Fibroblast of villous mesenchyme (primary cell): ENCODE measurements at regions not wholly inside any gene's neighbourhood (a gene's known extent, or its start where the extent isn't known, plus 50 kb on each side); places are given as distances from the start of the nearest gene placed in this dataset.
A peak's percentile ranks its signal among the peaks of the same experiment; 100 is the strongest.

Experiments used
- DNase-seq: peaks from one replicate; pipeline ENCODE4 v3.0.0-alpha.2; 2010; ENCODE audit warnings: low read depth
- H3K4me3 ChIP-seq: 2 replicates; pipeline ENCODE4 v1.5.1; 2011; ENCODE audit warnings: low read depth, mild to moderate bottlenecking, low read length
- TF ChIP-seq, protein P1 (sequence below): IDR thresholded peaks from 2 replicates; pipeline ENCODE4 v1.5.1; 2012; ENCODE audit warnings: low read depth, mild to moderate bottlenecking, low read length; ENCODE audit not compliant: insufficient read depth

DNA sequence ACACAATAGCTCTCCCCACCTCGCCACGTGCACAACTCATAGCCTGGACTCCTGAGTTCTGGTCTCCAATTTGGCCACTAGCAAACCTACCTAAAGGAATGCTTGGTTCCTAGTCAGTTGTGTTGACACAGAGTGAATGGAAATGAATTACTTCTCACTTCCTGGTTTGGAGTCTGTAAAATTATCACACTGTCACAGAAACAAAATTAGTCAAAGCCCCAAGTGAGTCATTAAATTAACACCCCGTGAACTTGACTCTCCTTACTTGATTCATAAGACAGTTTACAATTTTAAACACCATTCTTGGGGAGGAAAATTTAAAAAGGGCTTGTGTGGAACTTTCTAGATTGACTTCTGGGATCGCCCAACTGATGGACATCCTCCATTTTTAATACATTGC is 276.2 kb upstream of the CTNNB1 start:
- no peak overlapping the region for H3K4me3 ChIP-seq
- no peak for DNase-seq
- TF ChIP-seq, protein P1, sequence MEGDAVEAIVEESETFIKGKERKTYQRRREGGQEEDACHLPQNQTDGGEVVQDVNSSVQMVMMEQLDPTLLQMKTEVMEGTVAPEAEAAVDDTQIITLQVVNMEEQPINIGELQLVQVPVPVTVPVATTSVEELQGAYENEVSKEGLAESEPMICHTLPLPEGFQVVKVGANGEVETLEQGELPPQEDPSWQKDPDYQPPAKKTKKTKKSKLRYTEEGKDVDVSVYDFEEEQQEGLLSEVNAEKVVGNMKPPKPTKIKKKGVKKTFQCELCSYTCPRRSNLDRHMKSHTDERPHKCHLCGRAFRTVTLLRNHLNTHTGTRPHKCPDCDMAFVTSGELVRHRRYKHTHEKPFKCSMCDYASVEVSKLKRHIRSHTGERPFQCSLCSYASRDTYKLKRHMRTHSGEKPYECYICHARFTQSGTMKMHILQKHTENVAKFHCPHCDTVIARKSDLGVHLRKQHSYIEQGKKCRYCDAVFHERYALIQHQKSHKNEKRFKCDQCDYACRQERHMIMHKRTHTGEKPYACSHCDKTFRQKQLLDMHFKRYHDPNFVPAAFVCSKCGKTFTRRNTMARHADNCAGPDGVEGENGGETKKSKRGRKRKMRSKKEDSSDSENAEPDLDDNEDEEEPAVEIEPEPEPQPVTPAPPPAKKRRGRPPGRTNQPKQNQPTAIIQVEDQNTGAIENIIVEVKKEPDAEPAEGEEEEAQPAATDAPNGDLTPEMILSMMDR, result no peak

DNA sequence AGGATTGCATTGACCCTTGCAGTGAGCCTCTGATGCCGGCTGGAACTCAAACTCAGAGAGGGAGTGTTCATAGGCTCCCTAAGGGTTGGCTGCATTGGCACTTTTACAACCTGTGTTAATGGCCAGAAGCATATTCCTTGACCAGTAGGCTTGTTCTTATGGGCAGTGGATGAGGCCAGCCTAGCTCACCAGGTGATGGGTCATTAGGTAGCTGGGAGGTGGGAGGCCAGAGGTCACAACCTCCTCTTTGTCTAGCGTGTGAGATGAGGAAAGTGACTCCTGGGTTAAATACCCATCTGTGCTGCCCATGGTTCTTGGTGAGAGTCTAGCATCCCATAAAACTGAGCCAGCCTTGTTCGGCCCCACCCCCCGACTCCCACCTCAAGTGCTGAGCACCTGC is 275.7 kb upstream of the CTNNB1 start:
- TF ChIP-seq, protein P1, result no peak
- no peak overlapping the region for H3K4me3 ChIP-seq
- DNase-seq, result no peak

DNA sequence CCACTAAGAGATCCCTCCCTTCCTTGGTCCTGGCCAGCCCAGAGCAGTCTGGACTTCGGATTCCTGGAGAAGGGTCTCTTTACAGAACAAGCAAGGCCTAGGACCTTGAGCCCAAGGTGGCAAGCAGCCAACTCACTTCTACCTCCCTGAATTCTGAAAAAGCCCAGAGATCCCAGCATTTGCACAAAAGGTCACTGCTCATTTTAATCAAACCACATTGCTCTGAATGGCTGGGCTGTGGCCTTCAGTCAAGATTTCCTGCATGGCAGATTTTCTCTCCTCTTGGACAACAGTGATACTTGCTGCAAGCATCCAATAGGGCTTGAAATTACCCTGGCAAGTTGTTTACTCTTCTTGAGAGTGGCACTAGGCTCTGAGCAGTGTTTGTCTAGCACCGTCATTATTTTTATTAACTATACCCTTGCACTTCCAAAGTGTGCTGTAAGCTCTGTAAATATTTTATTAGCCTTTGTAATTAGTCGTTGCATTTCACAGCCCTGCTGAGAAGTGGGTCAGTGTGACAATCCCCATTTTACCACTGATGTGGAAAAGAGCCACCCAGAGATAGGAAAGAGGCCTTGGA is 274.7 kb upstream of the CTNNB1 start:
- TF ChIP-seq, protein P1, result no peak
- H3K4me3 ChIP-seq, result no peak overlapping the region
- no peak for DNase-seq

DNA sequence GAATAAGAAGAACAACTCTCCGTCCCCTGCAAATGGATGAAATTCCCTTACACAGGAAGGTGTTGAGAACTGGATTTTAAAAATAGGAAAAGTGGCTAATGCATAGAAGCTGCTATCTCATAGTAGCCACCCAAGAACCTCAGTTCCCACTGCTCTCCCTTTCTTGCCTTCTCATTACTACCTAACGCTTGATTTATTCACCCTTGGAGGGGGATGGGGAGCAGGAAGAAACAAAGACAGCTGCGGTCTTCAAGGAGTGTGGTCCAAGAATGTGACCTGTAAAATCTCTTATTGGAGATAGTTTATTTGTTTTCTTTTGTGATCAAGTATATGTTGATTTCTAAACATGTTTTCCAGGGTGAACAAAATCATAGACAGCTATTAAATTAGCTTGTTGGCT is 274.1 kb upstream of the CTNNB1 start:
- no peak for DNase-seq
- H3K4me3 ChIP-seq, result no peak overlapping the region
- TF ChIP-seq, protein P1, result no peak

DNA sequence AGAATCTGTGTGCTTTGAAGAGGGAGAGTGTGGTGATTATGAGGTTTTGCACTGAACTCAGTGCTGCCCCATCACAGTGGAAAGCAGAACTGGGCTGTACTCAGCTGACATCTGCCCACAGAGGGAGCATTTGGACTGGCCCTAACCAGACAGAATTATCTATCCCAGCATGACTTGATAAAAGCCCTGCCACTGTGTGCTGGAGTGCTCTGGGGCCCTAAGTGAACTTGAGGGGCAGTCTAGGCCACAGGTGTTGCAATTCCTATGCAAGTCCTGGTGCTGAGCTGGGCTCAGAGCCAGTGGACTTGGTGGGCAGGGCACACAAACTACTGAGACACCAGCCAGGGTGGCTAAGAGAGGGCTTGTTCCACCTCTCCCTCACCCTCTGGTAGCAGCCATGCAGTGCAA is 269.2 kb upstream of the CTNNB1 start:
- TF ChIP-seq, protein P1, result peak; percentile 22
- DNase-seq, result peak; percentile 39
- H3K4me3 ChIP-seq, result no peak overlapping the region

DNA sequence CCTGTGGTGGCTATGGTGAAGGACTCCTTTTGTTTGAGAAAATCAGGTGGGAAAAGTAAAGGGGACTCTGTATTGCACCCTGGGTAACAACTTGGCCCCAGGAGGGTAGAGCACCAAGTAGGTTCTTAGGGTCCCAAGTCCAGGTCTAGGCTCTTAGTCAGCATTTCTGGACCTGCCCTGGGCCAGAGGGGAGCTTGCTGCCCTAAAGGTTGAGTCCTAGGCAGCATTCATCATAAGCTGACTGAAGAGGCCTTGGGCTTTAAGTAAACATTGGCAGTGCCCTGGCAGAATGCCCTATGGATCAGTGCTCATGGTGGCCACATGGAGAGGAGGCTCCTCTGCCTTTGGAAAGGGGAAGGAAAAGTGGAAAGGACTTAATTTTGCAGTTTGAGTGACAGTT is 268.5 kb upstream of the CTNNB1 start:
- TF ChIP-seq, protein P1, result no peak
- no peak for DNase-seq
- no peak overlapping the region for H3K4me3 ChIP-seq

DNA sequence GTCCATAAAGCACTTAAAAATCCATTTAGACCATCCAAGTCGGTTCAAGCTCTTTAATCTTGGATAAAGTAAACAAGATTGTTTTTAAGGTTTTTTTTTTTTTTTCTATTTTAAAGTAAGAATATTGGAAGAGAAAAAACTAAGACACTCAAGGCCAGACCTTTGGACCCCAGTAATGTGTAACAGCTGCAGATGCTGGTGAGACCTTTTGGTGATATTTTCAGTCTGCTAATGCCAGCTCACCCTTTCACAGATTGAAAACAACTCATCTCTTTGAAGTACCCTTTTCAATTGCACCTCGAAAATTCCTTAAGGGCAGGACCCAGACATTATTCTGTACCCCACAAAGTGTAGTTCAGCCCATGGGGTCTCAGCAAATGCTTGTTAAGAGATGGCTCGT is 260.7 kb upstream of the CTNNB1 start:
- H3K4me3 ChIP-seq, result no peak overlapping the region
- no peak for DNase-seq
- TF ChIP-seq, protein P1, result no peak
